ENCODE measurements at regions not wholly inside any gene's neighbourhood (a gene's known extent, or its start where the extent isn't known, plus 50 kb on each side); places are given as distances from the start of the nearest gene placed in this dataset.

DNA sequence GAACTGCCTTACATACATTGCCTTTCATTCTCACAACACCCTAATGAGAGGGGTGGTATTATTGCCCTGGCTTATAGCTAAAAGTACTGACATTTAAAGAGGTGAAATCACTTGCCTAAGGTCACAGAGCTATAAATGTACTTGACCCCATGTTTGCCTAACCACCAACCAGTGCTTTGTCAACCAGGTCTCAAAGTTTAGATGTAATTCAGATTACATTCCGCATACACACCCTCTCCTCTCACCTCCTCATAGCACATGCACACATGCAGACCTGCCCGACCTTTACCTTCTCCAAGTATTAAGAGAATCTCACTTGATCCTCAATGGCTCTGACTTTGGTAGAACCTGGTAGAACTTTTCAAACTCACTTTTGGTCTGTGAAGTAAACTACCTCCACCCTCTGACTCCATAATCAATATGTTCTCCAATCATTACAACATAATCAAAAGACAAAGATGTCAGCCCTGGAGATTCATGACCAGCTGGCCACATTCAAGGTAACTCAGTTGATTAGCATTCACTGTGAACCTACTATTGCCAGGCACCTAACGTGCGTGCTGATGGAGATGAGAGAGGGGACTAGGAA lies 63.2 kb upstream of the HES1 start:
- no peak overlapping the region for H3K4me3 ChIP-seq
- no peaks in the 10 kb centered on the region for H3K9me3 ChIP-seq
- whole genome bisulfite sequencing, 2 donors, result 94 to 100% methylated on average over 4 of the region's 4 CpGs
- DNase-seq, result no peak
- TF ChIP-seq POLR2A (IDR thresholded peaks at IDR 0.05), result no peak
- TF ChIP-seq, protein P1, sequence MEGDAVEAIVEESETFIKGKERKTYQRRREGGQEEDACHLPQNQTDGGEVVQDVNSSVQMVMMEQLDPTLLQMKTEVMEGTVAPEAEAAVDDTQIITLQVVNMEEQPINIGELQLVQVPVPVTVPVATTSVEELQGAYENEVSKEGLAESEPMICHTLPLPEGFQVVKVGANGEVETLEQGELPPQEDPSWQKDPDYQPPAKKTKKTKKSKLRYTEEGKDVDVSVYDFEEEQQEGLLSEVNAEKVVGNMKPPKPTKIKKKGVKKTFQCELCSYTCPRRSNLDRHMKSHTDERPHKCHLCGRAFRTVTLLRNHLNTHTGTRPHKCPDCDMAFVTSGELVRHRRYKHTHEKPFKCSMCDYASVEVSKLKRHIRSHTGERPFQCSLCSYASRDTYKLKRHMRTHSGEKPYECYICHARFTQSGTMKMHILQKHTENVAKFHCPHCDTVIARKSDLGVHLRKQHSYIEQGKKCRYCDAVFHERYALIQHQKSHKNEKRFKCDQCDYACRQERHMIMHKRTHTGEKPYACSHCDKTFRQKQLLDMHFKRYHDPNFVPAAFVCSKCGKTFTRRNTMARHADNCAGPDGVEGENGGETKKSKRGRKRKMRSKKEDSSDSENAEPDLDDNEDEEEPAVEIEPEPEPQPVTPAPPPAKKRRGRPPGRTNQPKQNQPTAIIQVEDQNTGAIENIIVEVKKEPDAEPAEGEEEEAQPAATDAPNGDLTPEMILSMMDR (IDR thresholded peaks at IDR 0.05), result no peak
- no peaks in the 10 kb centered on the region for H3K36me3 ChIP-seq
- H3K4me1 ChIP-seq, result peaks cover 16 to 24% (median 19%) of the 10 kb centered on the region in 3 donors
- H3K27me3 ChIP-seq, result no peaks in the 10 kb centered on the region
- intact Hi-C loops (cut with DNase I), result no loop called here
- no peak overlapping the region for H3K27ac ChIP-seq

DNA sequence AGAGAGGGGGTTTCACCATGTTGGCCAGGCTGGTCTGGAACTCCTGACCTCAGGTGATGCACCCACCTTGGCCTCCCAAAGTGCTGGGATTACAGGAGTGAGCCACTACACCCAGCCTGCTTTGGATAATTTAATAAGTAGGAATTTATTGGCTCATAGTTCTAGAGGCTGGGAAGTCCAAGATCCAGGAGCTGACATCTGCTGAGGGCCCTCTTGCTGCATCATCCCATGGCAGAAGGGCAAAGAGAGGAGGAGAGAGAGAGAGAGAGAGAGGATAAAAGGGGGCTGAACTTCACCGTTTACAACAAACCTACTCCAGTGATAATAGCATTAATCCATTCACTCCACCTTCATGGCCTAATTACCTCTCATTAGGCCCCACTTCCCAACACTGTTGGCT lies 62.0 kb upstream of the HES1 start:
- no peak for TF ChIP-seq POLR2A (IDR thresholded peaks at IDR 0.05)
- TF ChIP-seq, protein P1 (IDR thresholded peaks at IDR 0.05), result no peak
- Histone ChIP-seq H3K9me3 (no peaks in the 10 kb centered on the region), H3K4me3 (no peak overlapping the region), H3K4me1 (peaks cover 16 to 24% (median 19%) of the 10 kb centered on the region in 3 donors), H3K27ac (no peak overlapping the region), H3K36me3 (no peaks in the 10 kb centered on the region), H3K27me3 (no peaks in the 10 kb centered on the region)
- intact Hi-C loops (cut with DNase I), result no loop called here
- 93 to 100% methylated on average over 1 of the region's 1 CpG for WGBS, 2 donors
- DNase-seq, result no peak

DNA sequence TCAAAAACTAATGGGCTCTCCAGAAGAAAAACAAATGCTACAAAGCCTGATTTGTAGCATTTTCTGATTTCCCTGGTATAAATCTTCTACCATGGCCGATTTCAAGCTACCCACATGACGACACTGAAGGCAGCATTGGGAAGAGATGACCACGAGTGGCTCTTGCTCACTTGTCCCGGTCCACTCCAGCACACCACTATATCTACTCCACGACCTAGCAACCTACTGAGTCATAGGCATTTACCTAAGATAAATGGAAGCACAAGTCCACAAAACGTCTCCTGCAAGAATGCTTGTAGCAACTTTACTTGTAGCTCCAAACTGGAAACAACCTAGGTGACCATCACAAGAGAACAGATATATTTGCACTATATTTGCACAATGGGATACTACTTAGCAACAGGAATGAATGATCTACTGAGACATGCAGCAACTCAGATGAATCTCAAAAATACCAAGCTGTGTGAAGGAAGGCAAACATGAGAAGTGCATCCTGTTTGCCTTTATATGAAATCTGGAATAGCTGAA lies 60.8 kb upstream of the HES1 start:
- Histone ChIP-seq H3K27me3 (peaks cover 0 to 2% (median 0%) of the 10 kb centered on the region in 4 donors), H3K27ac (no peak overlapping the region), H3K36me3 (no peaks in the 10 kb centered on the region), H3K9me3 (no peaks in the 10 kb centered on the region), H3K4me1 (peaks cover 11 to 20% (median 16%) of the 10 kb centered on the region in 3 donors), H3K4me3 (no peak overlapping the region)
- TF ChIP-seq POLR2A (IDR thresholded peaks at IDR 0.05), result no peak
- TF ChIP-seq, protein P1 (IDR thresholded peaks at IDR 0.05), result no peak
- intact Hi-C loops (cut with DNase I), result no loop called here
- DNase-seq, result no peak
- WGBS, 2 donors, result 73 to 80% methylated on average over 6 of the region's 6 CpGs

DNA sequence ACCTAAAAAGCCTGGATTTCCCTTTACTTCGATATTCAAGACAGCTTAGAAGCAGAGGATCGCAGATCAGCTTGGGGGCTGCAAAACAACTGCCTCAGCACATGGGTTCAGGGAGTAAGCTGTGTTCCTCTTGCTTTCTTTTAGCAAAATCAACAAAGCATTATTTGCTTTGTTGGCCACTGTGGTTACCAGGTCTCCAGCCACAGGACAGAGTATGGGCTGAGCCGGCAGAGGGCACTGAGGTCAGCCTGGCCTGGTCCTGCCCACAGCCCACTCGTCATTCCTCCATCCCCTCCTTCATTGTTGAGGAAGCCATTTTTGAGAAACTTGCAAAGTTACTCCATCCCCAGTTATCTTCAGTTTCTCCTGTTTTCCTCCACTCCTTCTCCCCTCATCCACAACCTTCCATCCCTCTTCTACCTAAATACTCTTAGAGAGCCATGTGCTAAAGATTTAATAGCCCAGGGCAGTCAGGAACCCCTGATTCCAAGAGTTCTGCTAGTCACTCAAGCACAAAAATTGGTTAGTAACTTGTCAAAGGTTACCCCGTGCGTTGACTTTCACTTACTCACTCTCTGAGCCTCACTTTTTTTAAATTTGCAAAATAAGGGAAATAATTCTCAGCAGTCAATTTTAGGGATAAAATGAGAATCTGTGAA lies 60.0 kb upstream of the HES1 start:
- intact Hi-C loops (cut with DNase I), result no loop called here
- H3K4me1 ChIP-seq, result peaks cover 5 to 20% (median 8%) of the 10 kb centered on the region in 3 donors
- H3K9me3 ChIP-seq, result no peaks in the 10 kb centered on the region
- no peak overlapping the region for H3K4me3 ChIP-seq
- H3K27ac ChIP-seq, result no peak overlapping the region
- H3K36me3 ChIP-seq, result no peaks in the 10 kb centered on the region
- TF ChIP-seq POLR2A (IDR thresholded peaks at IDR 0.05), result no peak
- TF ChIP-seq, protein P1 (IDR thresholded peaks at IDR 0.05), result no peak
- 79 to 84% methylated on average over 6 of the region's 6 CpGs for WGBS, 2 donors
- peaks cover 0 to 5% (median 0%) of the 10 kb centered on the region in 4 donors for H3K27me3 ChIP-seq
- DNase-seq, result no peak

DNA sequence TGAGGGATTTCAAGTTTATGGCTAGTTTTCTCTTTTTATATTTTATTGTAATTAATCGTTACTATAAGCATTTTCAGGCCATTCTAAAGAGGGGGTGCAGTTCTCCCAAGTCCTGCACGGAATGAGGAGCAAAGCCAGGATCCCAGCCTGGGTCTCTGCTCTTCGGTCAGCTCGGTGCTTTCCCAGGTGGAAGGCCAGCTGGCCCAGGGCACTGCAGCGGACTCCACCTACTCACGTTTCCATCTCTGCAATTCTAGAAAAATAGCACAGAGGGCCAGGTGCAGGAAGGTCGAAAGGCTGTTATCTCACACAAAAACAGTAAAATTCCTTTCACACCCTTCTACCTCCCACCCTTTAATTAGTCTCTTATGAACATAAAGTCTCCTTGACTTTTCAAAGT lies 59.5 kb upstream of the HES1 start:
- no peaks in the 10 kb centered on the region for H3K9me3 ChIP-seq
- no peak for TF ChIP-seq POLR2A (IDR thresholded peaks at IDR 0.05)
- TF ChIP-seq, protein P1 (IDR thresholded peaks at IDR 0.05), result no peak
- H3K36me3 ChIP-seq, result no peaks in the 10 kb centered on the region
- peaks cover 3 to 19% (median 6%) of the 10 kb centered on the region in 3 donors for H3K4me1 ChIP-seq
- no peak overlapping the region for H3K4me3 ChIP-seq
- DNase-seq, result no peak
- WGBS, 2 donors, result 80 to 88% methylated on average over 7 of the region's 7 CpGs
- no peak overlapping the region for H3K27ac ChIP-seq
- peaks cover 0 to 5% (median 0%) of the 10 kb centered on the region in 4 donors for H3K27me3 ChIP-seq
- intact Hi-C loops (cut with DNase I), result no loop called here

Data from esophagus squamous epithelium (tissue), 5 donors.